ENCODE measurements at regions not wholly inside any gene's neighbourhood (a gene's known extent, or its start where the extent isn't known, plus 50 kb on each side); places are given as distances from the start of the nearest gene placed in this dataset.

GRCh38 chr19:5218255-5218855 lies 122.3 kb downstream of the PTPRS start:
- H3K9me2 ChIP-seq, result no peaks in the 10 kb centered on the region
- ChIA-PET POLR2A (no interaction called here), CTCF (no interaction called here)
- no peak overlapping the region for H3K27ac ChIP-seq (ENCODE audit: low read depth in 2 of 2, low read length in 1 of 2)
- no peaks in the 10 kb centered on the region for H3K9me3 ChIP-seq
- H2AFZ ChIP-seq (ENCODE audit: low read depth), result no peak overlapping the region
- no peak for DNase-seq
- H3K36me3 ChIP-seq (replicated peaks in 1 of 2; ENCODE audit: control insufficient read depth in 1 of 2, insufficient read depth in 2 of 2, low read length in 1 of 2), result peaks cover 50 to 92% of the 10 kb centered on the region in 2 experiments
- H3K27me3 ChIP-seq (ENCODE audit: insufficient read depth), result no peaks in the 10 kb centered on the region
- H3K4me2 ChIP-seq, result no peak overlapping the region
- WGBS (ENCODE audit: low lambda C conversion rate), result 98% methylated on average over 12 of the region's 12 CpGs
- H3K4me1 ChIP-seq (ENCODE audit: control insufficient read depth in 1 of 2, insufficient read depth in 2 of 2, low read depth in 1 of 2, low read length in 1 of 2), result no peaks in the 10 kb centered on the region
- no peaks in the 10 kb centered on the region for H3K79me2 ChIP-seq (ENCODE audit: insufficient read depth)
- no peak overlapping the region for H3K4me3 ChIP-seq (ENCODE audit: low read depth in 2 of 2, low read length in 1 of 2)
- H3K9ac ChIP-seq, result no peak overlapping the region
- no peaks in the 10 kb centered on the region for H3F3A ChIP-seq (replicated peaks; ENCODE audit: insufficient read depth)
- no peak for TF ChIP-seq SIN3A (IDR thresholded peaks at IDR 0.05; ENCODE audit: borderline replicate concordance, low read depth, low read length)
- H4K20me1 ChIP-seq (ENCODE audit: insufficient read depth), result no peaks in the 10 kb centered on the region

- H3K27ac ChIP-seq (ENCODE audit: low read depth in 2 of 2, low read length in 1 of 2), result no peak overlapping the region
- no peaks in the 10 kb centered on the region for H3F3A ChIP-seq (replicated peaks; ENCODE audit: insufficient read depth)
- WGBS (ENCODE audit: low lambda C conversion rate), result 93% methylated on average over 4 of the region's 4 CpGs
- no peak overlapping the region for H2AFZ ChIP-seq (ENCODE audit: low read depth)
- H3K9me2 ChIP-seq, result no peaks in the 10 kb centered on the region
- DNase-seq, result no peak
- no peak overlapping the region for H3K4me2 ChIP-seq
- H3K27me3 ChIP-seq (ENCODE audit: insufficient read depth), result no peaks in the 10 kb centered on the region
- TF ChIP-seq TCF12 (IDR thresholded peaks at IDR 0.05), result no peak
- no peak for TF ChIP-seq TAF1 (IDR thresholded peaks at IDR 0.05; ENCODE audit: borderline replicate concordance, low read depth, low read length)
- no peak for TF ChIP-seq CHD2 (IDR thresholded peaks at IDR 0.05; ENCODE audit: low read length, partially characterized antibody)
- no peak for TF ChIP-seq SIN3A (IDR thresholded peaks at IDR 0.05; ENCODE audit: borderline replicate concordance, low read depth, low read length)
- TF ChIP-seq SMC3 (IDR thresholded peaks at IDR 0.05; ENCODE audit: low read depth, low read length), result no peak
- no peak for TF ChIP-seq NFIC (IDR thresholded peaks at IDR 0.05; ENCODE audit: borderline replicate concordance)
- TF ChIP-seq FOSL2 (IDR thresholded peaks at IDR 0.05; ENCODE audit: borderline replicate concordance, low read depth), result no peak
- TF ChIP-seq FOXJ3 (CRISPR knock-in tag; IDR thresholded peaks at IDR 0.05), result no peak
- TF ChIP-seq USF1 (IDR thresholded peaks at IDR 0.05; ENCODE audit: borderline replicate concordance, low read depth), result no peak
- no peak for TF ChIP-seq FOXM1 (IDR thresholded peaks at IDR 0.05; ENCODE audit: low read depth)
- TF ChIP-seq NRF1 (IDR thresholded peaks at IDR 0.05; ENCODE audit: low read depth, low read length), result no peak
- no peak for TF ChIP-seq TEAD4 (IDR thresholded peaks at IDR 0.05; ENCODE audit: borderline replicate concordance, insufficient read depth)
- TF ChIP-seq MEF2A (IDR thresholded peaks at IDR 0.05; ENCODE audit: borderline replicate concordance, low read depth), result no peak
- TF ChIP-seq MAX (IDR thresholded peaks at IDR 0.05; ENCODE audit: low read depth), result no peak
- no peak for TF ChIP-seq JUND (IDR thresholded peaks at IDR 0.05)
- no peak for TF ChIP-seq EZH2phosphoT487 (IDR thresholded peaks at IDR 0.05; ENCODE audit: borderline replicate concordance, low read depth)
- no peak for TF ChIP-seq PBX3 (IDR thresholded peaks at IDR 0.05)
- no peak for TF ChIP-seq ZBTB33 (IDR thresholded peaks at IDR 0.05; ENCODE audit: borderline replicate concordance, low read depth)
- no peak for TF ChIP-seq RFX5 (IDR thresholded peaks at IDR 0.05; ENCODE audit: low read length)
- no peak for TF ChIP-seq GABPA (IDR thresholded peaks at IDR 0.05; ENCODE audit: low read depth)
- peaks cover 54 to 92% of the 10 kb centered on the region in 2 experiments for H3K36me3 ChIP-seq (replicated peaks in 1 of 2; ENCODE audit: control insufficient read depth in 1 of 2, insufficient read depth in 2 of 2, low read length in 1 of 2)
- H3K4me3 ChIP-seq (ENCODE audit: low read depth in 2 of 2, low read length in 1 of 2), result no peak overlapping the region
- ChIA-PET POLR2A (no interaction called here), CTCF (interaction anchor here (1.0 kb wide), 1 partner anchor 15 kb away, joined by 4 read pairs; no protein-coding TSS in a partner anchor)
- H4K20me1 ChIP-seq (ENCODE audit: insufficient read depth), result no peaks in the 10 kb centered on the region
- H3K9me3 ChIP-seq, result no peaks in the 10 kb centered on the region
- no peak overlapping the region for H3K9ac ChIP-seq
- H3K79me2 ChIP-seq (ENCODE audit: insufficient read depth), result no peaks in the 10 kb centered on the region
- no peaks in the 10 kb centered on the region for H3K4me1 ChIP-seq (ENCODE audit: control insufficient read depth in 1 of 2, insufficient read depth in 2 of 2, low read depth in 1 of 2, low read length in 1 of 2)
These were observed 123.4 kb downstream of the PTPRS start for GRCh38 chr19:5217171-5217570.

Data from SK-N-SH (cell line).